ENCODE measurements at regions not wholly inside any gene's neighbourhood (a gene's known extent, or its start where the extent isn't known, plus 50 kb on each side); places are given as distances from the start of the nearest gene placed in this dataset.

DNA sequence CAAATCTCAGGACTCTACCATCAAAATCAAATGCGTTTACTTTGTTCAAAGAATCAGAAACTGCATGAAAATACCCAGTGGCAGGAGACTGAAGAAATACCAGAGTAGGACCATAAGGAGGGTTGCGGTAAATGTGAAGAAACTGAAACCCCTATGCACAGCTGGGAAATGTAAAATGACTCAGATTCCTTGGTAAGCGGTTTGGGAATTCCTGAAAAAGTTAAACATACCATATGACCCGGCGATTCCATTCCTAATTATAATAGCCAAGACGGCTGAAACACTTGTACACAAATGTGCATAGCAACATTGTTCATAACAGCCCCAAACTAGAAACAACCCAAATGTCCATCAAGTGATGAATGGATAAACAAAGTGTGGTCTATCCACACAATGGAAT is 114.1 kb upstream of the GRAMD1B start:
- Histone ChIP-seq H3K27me3 (ENCODE audit: control insufficient read depth, insufficient read depth, low read length) (peaks cover 3% of the 10 kb centered on the region), H3K36me3 (ENCODE audit: control insufficient read depth, insufficient read depth, low read length) (no peaks in the 10 kb centered on the region), H3K4me3 (ENCODE audit: low read depth, low read length) (no peak overlapping the region)
- peak; percentile 13 for FAIRE-seq
- DNase-seq (ENCODE audit: low read depth) = no peak
- TF ChIP-seq, protein P1, sequence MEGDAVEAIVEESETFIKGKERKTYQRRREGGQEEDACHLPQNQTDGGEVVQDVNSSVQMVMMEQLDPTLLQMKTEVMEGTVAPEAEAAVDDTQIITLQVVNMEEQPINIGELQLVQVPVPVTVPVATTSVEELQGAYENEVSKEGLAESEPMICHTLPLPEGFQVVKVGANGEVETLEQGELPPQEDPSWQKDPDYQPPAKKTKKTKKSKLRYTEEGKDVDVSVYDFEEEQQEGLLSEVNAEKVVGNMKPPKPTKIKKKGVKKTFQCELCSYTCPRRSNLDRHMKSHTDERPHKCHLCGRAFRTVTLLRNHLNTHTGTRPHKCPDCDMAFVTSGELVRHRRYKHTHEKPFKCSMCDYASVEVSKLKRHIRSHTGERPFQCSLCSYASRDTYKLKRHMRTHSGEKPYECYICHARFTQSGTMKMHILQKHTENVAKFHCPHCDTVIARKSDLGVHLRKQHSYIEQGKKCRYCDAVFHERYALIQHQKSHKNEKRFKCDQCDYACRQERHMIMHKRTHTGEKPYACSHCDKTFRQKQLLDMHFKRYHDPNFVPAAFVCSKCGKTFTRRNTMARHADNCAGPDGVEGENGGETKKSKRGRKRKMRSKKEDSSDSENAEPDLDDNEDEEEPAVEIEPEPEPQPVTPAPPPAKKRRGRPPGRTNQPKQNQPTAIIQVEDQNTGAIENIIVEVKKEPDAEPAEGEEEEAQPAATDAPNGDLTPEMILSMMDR (IDR thresholded peaks at IDR 0.05; ENCODE audit: insufficient read depth, low read length, severe bottlenecking) = no peak

DNA sequence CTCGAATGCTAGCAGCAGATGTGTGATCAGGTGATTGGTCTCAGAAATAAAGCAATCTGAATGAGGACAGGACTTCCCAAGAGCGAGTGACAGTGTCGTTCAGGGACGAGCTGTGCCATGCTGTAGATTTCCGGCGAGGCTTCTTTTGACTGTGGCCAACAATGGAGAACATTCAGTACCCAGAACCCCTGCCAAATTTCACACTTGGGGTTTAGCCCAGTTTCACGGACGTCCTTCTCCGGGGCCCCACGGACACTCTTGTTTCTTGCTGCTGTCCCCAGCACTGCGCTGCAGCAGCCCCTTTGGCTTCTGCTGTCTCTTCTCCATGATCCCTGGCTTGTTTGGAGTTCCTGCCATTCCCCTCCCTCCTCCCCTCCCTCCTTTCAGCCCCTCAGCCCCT is 115.1 kb upstream of the GRAMD1B start:
- TF ChIP-seq, protein P1 (IDR thresholded peaks at IDR 0.05; ENCODE audit: insufficient read depth, low read length, severe bottlenecking) = no peak
- Histone ChIP-seq H3K4me3 (ENCODE audit: low read depth, low read length) (no peak overlapping the region), H3K27me3 (ENCODE audit: control insufficient read depth, insufficient read depth, low read length) (peaks cover 2% of the 10 kb centered on the region), H3K36me3 (ENCODE audit: control insufficient read depth, insufficient read depth, low read length) (no peaks in the 10 kb centered on the region)
- FAIRE-seq (no peak), DNase-seq (ENCODE audit: low read depth) (no peak)

DNA sequence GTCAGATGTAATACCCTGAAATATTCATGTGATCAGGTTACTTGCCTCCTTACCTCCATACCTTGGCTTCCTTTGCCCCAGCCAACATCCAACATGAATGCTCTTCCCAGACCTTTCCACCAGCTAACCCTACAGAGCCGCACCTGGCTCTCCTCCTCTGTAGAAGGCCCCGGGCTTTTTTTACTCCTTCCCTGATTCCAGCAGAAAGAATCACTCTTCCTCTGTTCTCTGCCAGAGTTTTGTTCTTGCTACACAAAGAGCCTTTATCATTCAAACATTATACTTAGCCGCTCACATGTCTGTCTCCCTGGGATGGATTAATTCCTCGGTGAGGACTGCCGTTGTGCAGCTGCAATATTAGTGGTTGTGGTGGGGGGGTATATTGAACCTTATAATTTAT is 116.8 kb upstream of the GRAMD1B start:
- DNase-seq (ENCODE audit: low read depth) (no peak), FAIRE-seq (no peak)
- peaks cover 2% of the 10 kb centered on the region for H3K27me3 ChIP-seq (ENCODE audit: control insufficient read depth, insufficient read depth, low read length)
- H3K4me3 ChIP-seq (ENCODE audit: low read depth, low read length) = no peak overlapping the region
- TF ChIP-seq, protein P1 (IDR thresholded peaks at IDR 0.05; ENCODE audit: insufficient read depth, low read length, severe bottlenecking) = no peak
- no peaks in the 10 kb centered on the region for H3K36me3 ChIP-seq (ENCODE audit: control insufficient read depth, insufficient read depth, low read length)

DNA sequence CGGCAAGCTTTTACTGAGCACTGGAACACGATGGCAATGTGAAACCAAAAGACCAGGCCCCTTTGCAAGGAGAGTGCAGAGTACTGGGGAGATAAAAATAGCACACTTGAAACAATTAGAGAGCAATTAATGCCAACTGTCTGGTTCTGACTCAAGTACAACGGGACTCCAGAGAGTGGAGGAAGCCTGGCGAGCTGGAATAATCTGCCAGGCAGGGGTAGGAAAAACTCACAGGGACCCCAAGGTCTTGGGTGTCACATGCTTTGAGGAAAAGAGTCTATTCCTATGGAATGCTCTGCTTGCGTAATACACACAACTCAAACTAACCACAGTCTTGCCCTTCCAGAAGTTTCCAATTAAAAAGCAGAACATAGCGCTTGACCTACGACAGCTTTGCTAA is 113.0 kb upstream of the CLMP start:
- Histone ChIP-seq H3K27me3 (ENCODE audit: control insufficient read depth, insufficient read depth, low read length) (peaks cover 3% of the 10 kb centered on the region), H3K36me3 (ENCODE audit: control insufficient read depth, insufficient read depth, low read length) (no peaks in the 10 kb centered on the region), H3K4me3 (ENCODE audit: low read depth, low read length) (no peak overlapping the region)
- TF ChIP-seq, protein P1 (IDR thresholded peaks at IDR 0.05; ENCODE audit: insufficient read depth, low read length, severe bottlenecking) = no peak
- DNase-seq (ENCODE audit: low read depth) (no peak), FAIRE-seq (no peak)

DNA sequence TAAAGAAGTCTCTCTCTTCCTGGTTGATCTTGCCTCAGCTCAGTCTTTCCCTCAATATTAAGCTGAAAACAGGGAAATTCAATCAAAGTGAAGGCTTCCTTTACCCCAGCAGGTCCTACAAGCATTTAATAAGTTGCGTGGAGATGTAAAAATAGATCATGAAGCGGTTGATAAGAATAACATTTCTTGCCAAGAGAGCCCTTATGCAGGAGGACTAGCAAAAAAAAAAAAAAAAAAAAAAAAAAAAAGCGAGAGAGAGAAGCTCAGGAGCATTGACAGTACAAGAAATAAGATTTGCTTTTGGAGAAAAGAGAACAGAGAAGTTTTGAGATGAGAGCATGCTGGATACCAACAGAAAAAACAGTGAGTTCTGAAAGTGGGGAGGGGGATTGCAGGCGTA is 112.2 kb upstream of the CLMP start:
- DNase-seq (ENCODE audit: low read depth) = no peak
- H3K4me3 ChIP-seq (ENCODE audit: low read depth, low read length) = no peak overlapping the region
- peaks cover 8% of the 10 kb centered on the region for H3K27me3 ChIP-seq (ENCODE audit: control insufficient read depth, insufficient read depth, low read length)
- no peaks in the 10 kb centered on the region for H3K36me3 ChIP-seq (ENCODE audit: control insufficient read depth, insufficient read depth, low read length)
- TF ChIP-seq, protein P1 (IDR thresholded peaks at IDR 0.05; ENCODE audit: insufficient read depth, low read length, severe bottlenecking) = no peak
- FAIRE-seq = no peak

DNA sequence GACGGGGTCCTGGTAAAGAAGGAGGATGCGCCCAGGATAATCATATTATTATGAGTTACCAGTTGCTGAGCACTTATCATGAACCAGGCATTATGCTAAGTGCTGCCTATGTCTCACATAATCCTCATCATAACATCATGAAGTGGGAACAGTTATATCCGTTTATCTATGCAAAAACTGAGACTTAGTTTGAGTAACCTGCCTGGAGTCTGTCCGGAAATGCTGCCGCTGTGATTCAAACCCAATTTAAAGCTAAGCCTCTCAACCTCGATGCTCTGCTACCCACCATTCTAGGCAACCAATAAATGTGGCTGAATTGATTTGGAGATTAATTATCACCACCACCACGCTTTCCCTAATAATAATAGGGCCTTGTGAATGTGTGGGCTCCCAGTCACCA is 111.5 kb upstream of the CLMP start:
- DNase-seq (ENCODE audit: low read depth) = no peak
- Histone ChIP-seq H3K27me3 (ENCODE audit: control insufficient read depth, insufficient read depth, low read length) (peaks cover 9% of the 10 kb centered on the region), H3K4me3 (ENCODE audit: low read depth, low read length) (no peak overlapping the region), H3K36me3 (ENCODE audit: control insufficient read depth, insufficient read depth, low read length) (no peaks in the 10 kb centered on the region)
- FAIRE-seq = peak; percentile 18
- TF ChIP-seq, protein P1 (IDR thresholded peaks at IDR 0.05; ENCODE audit: insufficient read depth, low read length, severe bottlenecking) = no peak

Data from bronchial epithelial cell (primary cell).